ENCODE measurements at regions not wholly inside any gene's neighbourhood (a gene's known extent, or its start where the extent isn't known, plus 50 kb on each side); places are given as distances from the start of the nearest gene placed in this dataset.
"Not testable (repeated sequence)": the region's sequence is repeated elsewhere in the genome, so short reads cannot be mapped to it uniquely, and the experiment has no call there.

DNA sequence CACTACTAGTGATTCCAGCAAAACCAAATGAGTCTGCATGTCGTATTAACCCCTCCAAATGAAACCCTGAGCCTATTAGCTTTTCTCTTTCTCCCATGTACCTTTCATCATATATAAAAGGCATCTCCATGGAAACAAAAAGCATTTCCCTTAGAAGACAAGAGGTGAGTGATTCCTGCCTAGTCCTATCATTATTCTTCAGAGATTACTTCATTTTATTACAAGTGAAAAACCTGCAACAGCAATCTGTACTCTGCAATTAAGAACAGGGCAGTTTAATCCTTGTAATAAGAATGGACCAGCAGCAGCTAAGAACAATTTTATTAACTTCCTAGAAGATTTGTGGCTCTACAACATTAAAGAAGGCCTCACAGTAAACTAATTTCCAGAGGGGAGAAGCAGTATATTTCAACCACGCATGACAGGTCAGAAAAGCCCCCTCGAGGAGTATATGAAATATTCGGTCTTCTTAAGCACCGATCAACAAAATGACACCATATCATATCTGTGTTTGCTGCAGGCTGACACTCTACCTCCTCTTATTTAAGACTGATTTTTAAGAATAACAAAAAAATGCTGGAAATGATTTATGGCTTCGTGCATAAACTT, 132.3 kb upstream of the TFPI start:
- DNase-seq: no peak

DNA sequence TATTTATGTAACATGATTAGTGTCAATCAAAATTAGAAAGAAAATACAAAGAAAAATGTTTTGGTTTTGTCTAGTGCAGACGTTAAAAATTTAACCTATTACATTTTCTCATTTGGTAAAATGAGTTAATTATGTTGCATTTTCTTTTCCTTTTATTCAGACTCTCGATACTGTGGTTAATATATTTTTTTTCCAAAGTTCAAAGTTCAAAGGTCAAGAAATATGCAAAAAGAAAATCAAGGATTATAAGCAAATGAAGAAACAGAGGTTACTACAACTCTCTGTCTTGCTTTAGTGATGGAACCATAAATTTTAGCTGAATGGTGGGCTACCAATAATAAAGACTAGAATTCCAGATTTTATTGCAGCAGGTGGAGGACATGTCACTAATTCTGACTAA, 133.3 kb upstream of the TFPI start:
- DNase-seq: no peak

GRCh38 chr2:187689372-187689771, 135.1 kb upstream of the TFPI start:
- no peak for DNase-seq

DNA sequence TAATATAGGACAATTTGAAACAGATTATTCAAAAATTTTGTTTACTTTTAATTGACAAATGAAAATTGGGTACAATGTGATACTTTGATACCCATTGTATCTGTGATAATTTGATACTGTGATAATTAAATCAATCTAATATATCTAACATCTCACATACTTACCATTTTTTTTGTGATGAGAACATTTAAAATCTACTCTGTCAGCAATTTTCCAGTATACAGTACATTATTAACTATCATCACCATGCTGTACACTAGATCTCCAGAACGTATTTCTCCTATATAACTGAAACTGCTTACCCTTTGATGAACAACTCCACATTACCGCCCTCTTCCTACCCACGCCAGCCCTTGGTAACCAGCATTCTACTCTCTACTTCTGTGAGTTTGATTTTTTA, 139.7 kb upstream of the TFPI start:
- no peak for DNase-seq

DNA sequence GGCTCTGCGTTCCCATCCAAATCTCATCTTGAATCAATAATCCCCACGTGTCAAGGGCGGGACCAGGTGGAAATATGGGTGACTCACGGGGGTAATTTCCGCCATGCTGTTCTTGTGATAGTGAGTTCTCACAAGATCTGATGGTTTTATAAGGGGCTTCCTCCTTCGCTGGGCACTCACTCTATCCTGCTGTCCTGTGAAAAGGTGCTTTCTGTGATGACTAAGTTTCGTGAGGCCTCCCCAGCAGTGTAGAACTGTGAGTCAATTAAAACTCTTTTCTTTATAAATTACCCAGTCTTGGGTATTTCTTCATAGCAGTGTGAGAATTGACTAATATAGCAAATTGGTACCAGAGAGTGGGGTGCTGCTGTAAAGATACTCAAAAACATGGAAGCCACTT, 142.4 kb upstream of the TFPI start:
- DNase-seq: not testable (repeated sequence)

GRCh38 chr2:187698374-187699110, 144.3 kb upstream of the TFPI start:
- no peak for DNase-seq

- no peak for DNase-seq
These were observed 147.9 kb upstream of the TFPI start for GRCh38 chr2:187702157-187702556.

GRCh38 chr2:187708272-187708671, 154.0 kb upstream of the TFPI start:
- no peak for DNase-seq

- DNase-seq: no peak
These were observed 154.8 kb upstream of the TFPI start for GRCh38 chr2:187709065-187709464.

GRCh38 chr2:187710791-187711521, 156.7 kb upstream of the TFPI start:
- DNase-seq: no peak

DNA sequence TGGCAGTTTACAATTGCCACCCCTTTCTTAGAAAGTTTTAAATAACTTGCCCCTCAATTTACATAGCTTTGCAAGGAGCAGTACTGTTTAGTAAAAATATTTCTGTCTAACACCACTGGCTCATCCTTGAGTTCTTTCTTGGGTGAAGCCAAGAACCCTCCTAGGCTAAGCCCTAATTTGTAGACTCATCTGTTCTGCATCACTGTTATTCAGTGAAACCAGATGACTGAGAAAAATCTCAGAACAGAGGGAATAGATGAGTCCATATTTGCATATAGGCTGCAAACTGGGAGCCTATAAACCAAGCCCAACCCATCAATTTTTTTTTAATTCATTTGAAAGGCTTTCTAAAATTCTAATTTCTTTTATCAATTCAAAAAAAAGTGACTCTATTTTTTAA, 161.4 kb upstream of the TFPI start:
- DNase-seq: no peak

DNA sequence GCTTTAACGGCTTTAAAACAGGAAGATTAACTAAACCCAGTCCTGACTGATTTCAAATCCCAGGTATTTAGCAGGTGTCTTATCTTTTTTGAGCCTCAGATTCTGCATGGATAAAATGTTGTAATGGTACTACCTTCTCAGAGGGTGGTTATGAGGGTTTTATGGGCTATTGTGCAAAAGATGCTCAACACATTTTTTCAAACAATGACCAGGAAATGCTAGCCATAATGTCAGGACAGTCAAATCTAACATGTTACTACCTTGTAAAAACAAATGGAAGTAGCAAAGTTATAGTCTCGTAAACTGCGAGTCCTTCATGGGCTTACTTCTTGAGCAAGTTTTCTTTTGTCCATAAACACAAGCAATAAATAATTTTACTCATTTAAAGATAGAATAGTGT, 162.1 kb upstream of the TFPI start:
- DNase-seq: no peak

DNA sequence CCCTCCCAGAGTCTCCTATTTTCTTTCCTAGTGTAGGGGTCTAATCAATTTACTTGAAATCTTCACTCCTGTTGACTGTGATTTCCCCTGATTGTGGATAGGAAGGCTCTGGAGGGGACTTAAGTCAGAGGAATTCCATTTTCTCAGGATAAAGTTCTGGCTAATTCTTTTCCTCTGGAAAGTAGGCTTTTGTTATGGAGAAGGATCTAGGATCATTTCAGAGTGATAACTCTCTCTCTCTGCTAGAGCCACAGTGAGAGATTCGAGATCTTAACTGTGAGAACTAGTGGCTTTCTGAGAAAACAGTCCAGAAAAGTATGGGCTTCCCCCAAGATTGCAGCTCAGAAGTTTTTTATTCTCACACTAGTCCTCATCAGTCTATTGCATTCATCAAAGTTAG, 163.9 kb upstream of the TFPI start:
- DNase-seq: no peak

DNA sequence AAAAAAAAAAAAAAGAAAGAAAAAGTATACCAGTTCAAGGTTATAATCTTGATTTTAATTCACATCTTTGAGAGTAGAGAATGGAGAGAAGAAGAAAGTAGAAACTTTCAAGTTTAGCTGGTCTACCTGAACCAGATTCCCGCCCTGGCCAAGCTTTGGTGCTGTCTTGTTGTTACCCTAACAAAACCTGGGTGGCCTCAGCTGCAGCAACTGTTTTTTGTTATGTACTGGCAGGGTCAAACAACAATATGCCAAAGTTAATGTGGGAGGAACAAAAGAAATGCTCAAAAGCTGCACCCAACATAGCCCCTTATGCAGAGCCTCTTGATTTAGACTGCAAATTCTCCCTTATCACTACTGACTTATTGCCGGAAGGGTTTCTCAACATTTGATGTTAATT, 165.3 kb upstream of the TFPI start:
- no peak for DNase-seq

DNA sequence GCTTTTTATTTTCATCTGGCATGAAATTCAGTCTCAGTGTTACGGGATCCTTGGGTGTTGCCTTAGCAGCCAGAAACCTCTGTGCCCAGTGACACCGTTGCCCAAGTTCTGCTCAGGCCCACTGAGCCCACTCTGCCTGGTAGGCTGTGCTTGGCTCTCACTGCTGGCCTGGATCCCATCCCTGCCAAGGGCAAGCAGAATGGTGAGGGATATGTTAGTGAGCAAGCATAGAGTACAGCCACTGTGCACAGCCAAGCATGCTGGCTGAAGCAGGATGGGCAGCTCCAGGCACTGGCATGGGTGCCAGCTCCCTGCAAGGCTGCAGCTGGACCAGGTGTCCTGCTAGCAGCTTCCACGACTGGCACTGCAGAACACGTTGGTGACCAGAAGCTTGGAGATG, 194.7 kb upstream of the TFPI start:
- no peak for DNase-seq

DNA sequence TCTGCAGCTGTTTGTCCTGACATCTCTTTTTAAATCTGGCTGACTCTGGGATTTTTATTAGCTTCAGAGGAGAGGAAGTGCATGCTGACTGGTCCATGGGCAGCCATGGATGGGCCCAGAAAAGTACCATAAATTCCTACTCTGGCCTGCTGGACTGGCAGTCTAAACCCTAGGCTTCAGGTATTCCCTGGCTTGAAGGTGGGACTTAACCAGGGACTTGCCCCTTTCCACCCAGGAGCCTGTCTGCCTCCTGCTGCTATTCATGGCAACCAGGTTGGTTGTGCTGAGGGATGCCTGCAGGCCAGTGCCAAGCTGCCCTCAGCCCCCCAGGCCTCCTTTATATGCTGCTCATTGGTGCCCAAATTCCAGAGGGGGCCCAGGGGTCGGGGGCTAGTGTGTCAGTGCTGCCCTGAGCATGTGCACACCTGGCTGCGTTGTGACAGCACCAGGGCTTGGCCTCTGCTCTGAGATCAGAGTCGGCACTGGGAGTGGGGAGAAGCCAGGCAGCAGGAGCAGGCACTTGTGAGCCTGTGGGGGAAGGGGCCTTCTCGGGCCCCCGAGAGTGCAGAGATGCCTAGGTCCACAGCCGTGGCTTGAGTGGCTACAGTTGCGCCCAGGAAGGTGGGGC, 195.7 kb upstream of the TFPI start:
- no peak for DNase-seq

DNA sequence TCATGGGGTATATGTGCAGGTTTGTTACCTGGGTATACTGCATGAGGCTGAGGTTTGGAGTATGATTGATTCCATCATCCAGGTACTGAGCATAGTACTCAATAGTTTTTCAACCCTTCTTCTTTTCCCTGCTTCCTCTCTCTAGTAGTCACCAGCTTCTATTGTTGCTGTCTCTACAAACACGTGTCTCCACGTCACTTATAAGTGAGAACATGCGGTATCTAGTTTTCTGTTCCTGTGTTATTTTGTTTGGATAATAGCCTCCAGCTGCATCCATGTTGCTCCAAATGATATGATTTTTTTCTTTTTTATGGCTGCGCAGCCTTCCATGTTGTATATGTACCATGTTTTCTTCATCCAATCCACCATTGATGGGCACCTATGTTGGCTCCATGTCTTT, 214.8 kb upstream of the TFPI start:
- DNase-seq: no peak

DNA sequence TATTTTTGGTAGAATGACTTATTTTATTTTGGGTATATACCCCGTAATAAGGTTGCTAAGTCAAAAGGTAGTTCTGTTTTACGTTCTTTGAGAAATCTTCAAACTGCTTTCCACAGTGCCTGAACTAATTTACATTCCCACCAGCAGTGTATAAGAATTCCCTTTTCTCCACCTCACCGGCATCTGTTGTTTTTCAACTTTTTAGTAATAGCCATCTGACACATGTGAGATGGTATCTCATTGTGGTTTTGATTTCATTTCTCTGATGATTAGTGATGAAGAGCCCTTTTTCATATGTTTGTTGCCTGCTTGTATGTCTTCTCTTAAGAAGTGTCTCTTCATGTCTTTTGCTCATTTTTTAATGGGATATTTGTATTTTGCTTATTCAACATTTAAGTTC, 215.2 kb upstream of the TFPI start:
- no peak for DNase-seq

DNA sequence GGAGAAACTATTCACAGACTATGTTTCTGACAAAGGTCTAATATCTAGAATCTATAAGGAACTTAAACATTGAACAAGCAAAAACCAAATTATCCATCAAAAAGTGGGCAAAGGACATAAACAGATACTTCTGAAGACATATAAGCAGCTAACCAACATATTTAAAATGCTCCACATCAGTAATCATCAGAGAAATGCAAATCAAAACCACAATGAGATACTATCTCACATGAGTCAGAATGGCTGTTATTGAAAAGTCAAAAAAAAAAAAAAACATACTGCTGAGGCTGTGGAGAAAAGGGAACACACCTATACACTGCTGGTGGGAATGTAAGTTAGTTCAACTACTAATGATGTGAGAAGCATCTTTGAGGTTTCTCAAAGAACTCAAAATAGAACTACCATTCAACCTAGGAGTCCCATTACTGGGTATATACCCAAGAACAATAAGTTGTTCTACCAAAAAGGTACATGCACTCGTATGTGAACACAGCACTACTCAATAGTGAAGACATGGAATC, 220.4 kb upstream of the TFPI start:
- no peak for DNase-seq

- DNase-seq: no peak
These were observed 221.0 kb upstream of the TFPI start for GRCh38 chr2:187775196-187775595.

- no peak for DNase-seq
These were observed 221.4 kb upstream of the TFPI start for GRCh38 chr2:187775651-187776050.

GRCh38 chr2:187782301-187782700, 228.1 kb upstream of the TFPI start:
- DNase-seq: no peak

- DNase-seq: no peak
These were observed 229.2 kb upstream of the TFPI start for GRCh38 chr2:187783446-187783845.

DNA sequence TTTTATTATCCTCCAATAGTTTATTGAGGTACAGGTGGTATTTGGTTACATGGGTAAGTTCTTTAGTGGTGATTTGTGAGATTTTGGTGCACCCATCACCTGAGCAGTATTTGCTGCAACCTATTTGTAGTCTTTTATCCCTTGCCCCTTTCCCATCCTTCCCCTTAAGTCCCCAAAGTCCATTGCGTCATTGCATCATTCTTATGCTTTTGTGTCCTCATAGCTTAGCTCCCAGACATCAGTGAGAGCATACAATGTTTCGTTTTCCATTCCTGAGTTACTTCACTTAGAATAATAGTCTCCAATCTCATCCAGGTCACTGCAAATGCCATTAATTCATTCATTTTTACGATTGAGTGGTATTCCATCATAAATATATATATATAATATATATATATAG, 229.9 kb upstream of the TFPI start:
- DNase-seq: not testable (repeated sequence)

Measured in DMS153 (cell line).